Activated T-cell treated with anti-CD3 and anti-CD28 coated beads, Interleukin-2, amount 50 U/mL, for 4 hours (primary cell): ENCODE measurements at regions not wholly inside any gene's neighbourhood (a gene's known extent, or its start where the extent isn't known, plus 50 kb on each side); places are given as distances from the start of the nearest gene placed in this dataset.
"Not testable (repeated sequence)": the region's sequence is repeated elsewhere in the genome, so short reads cannot be mapped to it uniquely, and the experiment has no call there.

Source experiments
- ATAC-seq, 2 donors: fragments of 200-7000 bp; cut with Tn5 transposase; one replicate each; pipeline ENCODE4 v1.10.0; 2021
- DNase-seq: peaks from one replicate; pipeline ENCODE4 v3.0.0-alpha.2; 2020
- H3K27me3 Mint-ChIP-seq: one replicate; pipeline ENCODE4 v1.8.0; 2021; ENCODE audit warnings: low read depth, mixed read lengths
- H3K36me3 Mint-ChIP-seq: one replicate; pipeline ENCODE4 v1.8.0; 2022; ENCODE audit warnings: mixed read lengths; ENCODE audit not compliant: insufficient read depth
- H3K4me1 Mint-ChIP-seq: one replicate; pipeline ENCODE4 v1.8.0; 2021; ENCODE audit warnings: low read depth, mixed read lengths
- H3K4me3 Mint-ChIP-seq: one replicate; pipeline ENCODE4 v1.8.0; 2021; ENCODE audit warnings: mild to moderate bottlenecking, moderate library complexity, mixed read lengths
- H3K9me3 Mint-ChIP-seq: one replicate; pipeline ENCODE4 v1.8.0; 2021; ENCODE audit warnings: mixed read lengths

DNA sequence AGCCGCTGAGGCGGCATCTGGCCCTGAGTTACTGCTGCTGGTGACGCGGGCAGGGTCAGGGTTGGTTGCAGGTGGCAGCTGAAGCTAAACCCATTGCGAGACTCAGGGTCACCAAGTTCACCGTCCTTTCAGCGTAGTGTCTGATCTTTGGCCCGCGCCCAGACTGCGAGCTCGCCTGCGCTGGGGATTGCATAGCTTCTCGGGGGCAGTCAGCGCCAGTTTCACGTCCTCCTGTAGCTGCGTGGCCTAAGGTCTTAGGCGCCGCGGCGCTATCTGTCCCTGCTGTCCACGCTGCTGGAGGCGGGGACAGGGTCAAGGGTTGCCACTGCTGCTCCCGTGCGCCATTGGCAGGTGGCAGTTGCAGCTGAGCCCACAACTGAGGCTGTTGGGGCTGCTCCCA is 581.3 kb downstream of the TUBA3C start:
- H3K36me3 Mint-ChIP-seq, H3K4me1 Mint-ChIP-seq, H3K4me3 Mint-ChIP-seq, DNase-seq, H3K27me3 Mint-ChIP-seq, H3K9me3 Mint-ChIP-seq, ATAC-seq: not testable (repeated sequence)

DNA sequence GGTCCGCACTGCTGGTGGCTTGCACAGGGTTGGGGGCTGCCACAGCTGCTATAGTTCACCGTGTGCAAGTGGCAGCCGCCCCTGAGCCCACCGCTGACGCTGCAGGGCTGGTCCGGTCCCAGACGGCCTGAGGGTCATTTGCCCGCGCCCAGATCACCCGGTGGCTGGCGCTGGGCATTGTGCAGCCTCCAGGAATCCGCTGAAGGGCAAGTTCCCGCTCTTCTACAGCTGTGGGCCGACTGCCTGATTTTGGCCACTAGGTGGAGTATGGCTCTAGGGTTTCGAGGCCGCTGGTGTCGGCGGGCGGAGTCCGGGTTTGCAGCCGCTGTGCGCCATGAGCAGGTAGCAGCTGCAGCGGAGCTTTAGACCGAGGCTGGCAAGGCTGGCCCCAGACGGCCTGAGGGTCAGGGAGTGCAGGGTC is 581.8 kb downstream of the TUBA3C start:
- ATAC-seq, DNase-seq, H3K4me1 Mint-ChIP-seq, H3K27me3 Mint-ChIP-seq, H3K4me3 Mint-ChIP-seq, H3K36me3 Mint-ChIP-seq, H3K9me3 Mint-ChIP-seq: not testable (repeated sequence)

DNA sequence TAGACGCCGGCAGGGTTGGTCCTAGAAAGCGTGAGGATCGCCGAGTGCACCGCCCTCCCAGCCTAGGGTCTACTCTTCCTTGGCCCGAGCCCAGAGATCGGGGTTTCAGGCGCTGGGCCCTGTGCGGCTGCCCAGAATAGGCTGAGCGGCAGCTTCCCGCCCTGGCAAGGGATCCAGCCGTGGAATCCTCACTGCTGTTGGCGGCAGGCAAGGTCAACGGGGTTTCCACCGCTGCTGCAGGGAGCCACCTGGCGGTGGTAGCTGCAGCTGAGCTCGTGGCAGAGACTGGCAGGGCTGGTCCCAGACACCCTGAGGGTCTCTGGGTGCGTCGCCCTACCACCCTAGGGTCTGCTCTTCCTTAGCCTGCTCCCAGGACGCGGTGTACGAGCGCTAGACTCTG is 583.1 kb downstream of the TUBA3C start:
- ATAC-seq, H3K36me3 Mint-ChIP-seq, H3K27me3 Mint-ChIP-seq, H3K9me3 Mint-ChIP-seq, DNase-seq, H3K4me3 Mint-ChIP-seq, H3K4me1 Mint-ChIP-seq: not testable (repeated sequence)

DNA sequence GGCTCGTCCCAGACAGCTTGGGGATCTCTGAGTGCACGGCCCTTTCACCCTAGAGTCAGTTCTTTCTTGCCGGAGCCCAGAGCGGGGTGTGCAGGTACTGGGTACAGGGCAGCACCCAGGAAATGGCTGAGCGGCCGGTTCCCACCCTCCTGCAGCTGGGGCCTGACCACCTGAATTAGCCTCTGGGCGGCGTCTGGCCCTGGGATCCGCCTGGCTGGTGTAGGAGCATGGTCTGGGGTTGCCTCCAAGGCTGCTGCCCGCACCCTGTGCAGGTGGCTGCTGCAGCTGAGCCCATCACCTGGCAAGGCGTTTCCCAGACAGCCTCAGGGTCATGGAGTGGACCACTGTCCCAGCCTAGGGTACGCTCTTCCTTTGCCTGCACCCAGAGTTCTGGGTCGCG is 583.7 kb downstream of the TUBA3C start:
- not testable (repeated sequence) for H3K4me3 Mint-ChIP-seq, H3K36me3 Mint-ChIP-seq, ATAC-seq, H3K4me1 Mint-ChIP-seq, H3K27me3 Mint-ChIP-seq, H3K9me3 Mint-ChIP-seq, DNase-seq

DNA sequence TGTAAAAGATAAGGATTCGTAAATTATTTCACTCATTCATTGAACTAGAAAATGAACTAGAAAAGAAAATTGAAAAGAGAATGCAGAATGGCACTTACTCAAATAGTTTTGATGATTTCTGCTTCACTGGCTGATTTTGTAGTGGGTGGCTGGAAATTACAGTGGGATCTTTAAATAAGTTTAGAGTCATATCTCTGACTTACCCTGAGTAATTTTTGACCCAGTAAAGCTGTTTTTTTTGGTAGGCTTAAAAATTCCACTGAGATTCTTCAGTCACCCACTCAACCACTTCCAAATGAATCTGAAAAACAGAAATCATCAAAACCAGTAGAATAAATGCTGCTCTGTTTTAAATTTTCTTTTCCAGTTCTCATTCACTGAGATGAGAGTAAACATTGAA is 604.5 kb downstream of the TUBA3C start:
- not testable (repeated sequence) for H3K36me3 Mint-ChIP-seq, H3K9me3 Mint-ChIP-seq, ATAC-seq, H3K4me1 Mint-ChIP-seq, H3K4me3 Mint-ChIP-seq, H3K27me3 Mint-ChIP-seq, DNase-seq

DNA sequence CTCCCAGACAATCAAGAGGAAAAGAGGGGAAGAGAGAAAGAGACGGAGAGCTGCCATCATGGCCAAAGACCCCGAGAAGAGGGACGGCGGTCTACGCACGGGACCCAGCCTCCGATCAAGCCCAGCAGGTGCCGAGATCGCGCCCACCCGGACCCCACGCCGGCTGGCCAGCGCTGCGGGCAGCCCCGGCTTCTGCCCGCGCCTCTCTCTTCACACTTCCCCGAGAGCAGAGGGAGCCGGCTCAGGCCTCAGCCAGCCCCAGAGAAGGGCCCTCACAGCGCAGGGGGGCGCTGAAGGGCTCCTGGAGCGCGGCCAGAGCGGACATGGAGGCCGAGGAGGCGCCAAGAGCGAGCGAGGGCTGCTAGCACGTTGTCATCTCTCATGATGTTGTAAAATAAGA is 613.7 kb downstream of the TUBA3C start:
- H3K4me3 Mint-ChIP-seq, ATAC-seq, H3K27me3 Mint-ChIP-seq, H3K9me3 Mint-ChIP-seq, H3K4me1 Mint-ChIP-seq, H3K36me3 Mint-ChIP-seq, DNase-seq: not testable (repeated sequence)
